ENCODE measurements at regions not wholly inside any gene's neighbourhood (a gene's known extent, or its start where the extent isn't known, plus 50 kb on each side); places are given as distances from the start of the nearest gene placed in this dataset.

- TF ChIP-seq CTCF (conservative IDR thresholded peaks at IDR 0.05; ENCODE audit: low read length), result no peak
- no peak for TF ChIP-seq EZH2phosphoT487 (IDR thresholded peaks at IDR 0.05; ENCODE audit: borderline replicate concordance)
Measured at GRCh38 chr2:120879431-120880295, 144.0 kb downstream of the GLI2 start.
